Body of pancreas (tissue), 4 donors: ENCODE measurements at regions not wholly inside any gene's neighbourhood (a gene's known extent, or its start where the extent isn't known, plus 50 kb on each side); places are given as distances from the start of the nearest gene placed in this dataset.

Experiments
- ATAC-seq: fragments of 150-250 bp; one replicate; pipeline ENCODE4 v1.9.1; 2016
- DNase-seq, 4 donors: peaks; one replicate each; pipeline ENCODE4 v3.0.0-alpha.2; 2019
- H3K27ac ChIP-seq, 4 donors: fragments of 200-600 bp; sonication (generic); 1 replicate in 3 of 4; 2 replicates in 1 of 4; pipeline versions ENCODE4 v1.5.1 to v1.6.1; 2016 to 2019; ENCODE audit warnings: mild to moderate bottlenecking in 1 of 4, mixed read lengths in 1 of 4, moderate library complexity in 1 of 4
- H3K27me3 ChIP-seq, 2 donors: fragments of 200-600 bp; sonication (generic); one replicate each; pipeline ENCODE4 v1.6.0; 2016; ENCODE audit warnings: mild to moderate bottlenecking in 1 of 2
- H3K36me3 ChIP-seq, 2 donors: fragments of 200-600 bp; sonication (generic); replicated peaks in 1 of 2; 2 replicates each; pipeline ENCODE4 v1.5.1; 2016; ENCODE audit warnings: low read depth in 2 of 2; ENCODE audit not compliant: insufficient read depth in 1 of 2
- H3K4me1 ChIP-seq: fragments of 200-600 bp; sonication (generic); one replicate; pipeline ENCODE4 v1.6.0; 2016
- H3K4me3 ChIP-seq, 2 donors: fragments of 200-600 bp; sonication (generic); 1 replicate in 1 of 2; 2 replicates in 1 of 2; pipeline ENCODE4 v1.5.1; 2016 to 2019
- H3K9me3 ChIP-seq, 3 donors: fragments of 200-600 bp; sonication (generic); 1 replicate in 2 of 3; 2 replicates in 1 of 3; pipeline ENCODE4 v1.5.1; 2016
- CTCF ChIP-seq, 7 experiments: fragments of 450-650 bp in 4 of 7; fragments of 200-600 bp in 3 of 7; sonication (generic) in 3 of 7; IDR thresholded peaks; one replicate each; pipeline ENCODE4 v1.5.1; 2016 to 2019; ENCODE audit warnings: antibody characterized with exemption in 7 of 7
- POLR2A ChIP-seq, 3 donors: fragments of 450-650 bp; IDR thresholded peaks; one replicate each; pipeline ENCODE4 v1.6.1; 2016; ENCODE audit warnings: antibody characterized with exemption in 3 of 3, mild to moderate bottlenecking in 2 of 3
- WGBS, 2 donors: methylation state at CpG; one replicate each; pipeline ENCODE4 v1.1.5; 2017; 5-methylcytosine and 5-hydroxymethylcytosine counted together
- intact Hi-C: fragments of 100-400 bp; cut with DNase I; formaldehyde crosslinking; loops from one replicate; pipeline ENCODE4 v1.15.1; 2023

GRCh38 chr2:8009010-8009597 lies 672.8 kb upstream of the ID2 start:
- no peaks in the 10 kb centered on the region for H3K9me3 ChIP-seq
- intact Hi-C loops = no loop called here
- 81 to 89% methylated on average over 11 of the region's 11 CpGs for WGBS, 2 donors
- H3K27me3 ChIP-seq = no peaks in the 10 kb centered on the region
- H3K4me1 ChIP-seq = peaks cover 7% of the 10 kb centered on the region
- H3K27ac ChIP-seq = no peak overlapping the region
- TF ChIP-seq POLR2A (IDR thresholded peaks at IDR 0.05) (no peak), CTCF (IDR thresholded peaks at IDR 0.05) (no peak)
- DNase-seq (no peak), ATAC-seq (no peak)
- no peak overlapping the region for H3K4me3 ChIP-seq
- H3K36me3 ChIP-seq = no peaks in the 10 kb centered on the region

- 71 to 79% methylated on average over 7 of the region's 7 CpGs for WGBS, 2 donors
- TF ChIP-seq CTCF (IDR thresholded peaks at IDR 0.05) (no peak), POLR2A (IDR thresholded peaks at IDR 0.05) (no peak)
- no peak for DNase-seq
- ATAC-seq = no peak
- no peaks in the 10 kb centered on the region for H3K36me3 ChIP-seq
- H3K9me3 ChIP-seq = no peaks in the 10 kb centered on the region
- no peak overlapping the region for H3K4me3 ChIP-seq
- intact Hi-C loops = no loop called here
- H3K27ac ChIP-seq = no peak overlapping the region
- H3K27me3 ChIP-seq = no peaks in the 10 kb centered on the region
- no peaks in the 10 kb centered on the region for H3K4me1 ChIP-seq
Observed at GRCh38 chr2:8015848-8016600, 665.8 kb upstream of the ID2 start.

GRCh38 chr2:8016688-8017087 lies 665.2 kb upstream of the ID2 start:
- Histone ChIP-seq H3K4me3 (no peak overlapping the region), H3K36me3 (no peaks in the 10 kb centered on the region), H3K27me3 (no peaks in the 10 kb centered on the region), H3K4me1 (no peaks in the 10 kb centered on the region), H3K27ac (no peak overlapping the region), H3K9me3 (no peaks in the 10 kb centered on the region)
- DNase-seq = no peak
- 86 to 91% methylated on average over 4 of the region's 4 CpGs for WGBS, 2 donors
- ATAC-seq = no peak
- TF ChIP-seq POLR2A (IDR thresholded peaks at IDR 0.05) (no peak), CTCF (IDR thresholded peaks at IDR 0.05) (no peak)
- intact Hi-C loops = no loop called here

- intact Hi-C loops = no loop called here
- DNase-seq (no peak), ATAC-seq (no peak)
- Histone ChIP-seq H3K36me3 (no peaks in the 10 kb centered on the region), H3K4me3 (no peak overlapping the region), H3K4me1 (no peaks in the 10 kb centered on the region), H3K27me3 (no peaks in the 10 kb centered on the region), H3K27ac (no peak overlapping the region), H3K9me3 (no peaks in the 10 kb centered on the region)
- 89 to 98% methylated on average over 8 of the region's 8 CpGs for WGBS, 2 donors
- TF ChIP-seq CTCF (IDR thresholded peaks at IDR 0.05) (no peak), POLR2A (IDR thresholded peaks at IDR 0.05) (no peak)
Observed at GRCh38 chr2:8018956-8019355, 662.9 kb upstream of the ID2 start.

- Histone ChIP-seq H3K9me3 (no peaks in the 10 kb centered on the region), H3K4me3 (no peak overlapping the region), H3K36me3 (no peaks in the 10 kb centered on the region), H3K27me3 (no peaks in the 10 kb centered on the region), H3K4me1 (no peaks in the 10 kb centered on the region), H3K27ac (no peak overlapping the region)
- TF ChIP-seq POLR2A (IDR thresholded peaks at IDR 0.05) = no peak
- no peak for TF ChIP-seq CTCF (IDR thresholded peaks at IDR 0.05)
- intact Hi-C loops = no loop called here
- ATAC-seq (no peak), DNase-seq (no peak)
- 88 to 93% methylated on average over 8 of the region's 8 CpGs for WGBS, 2 donors
Observed at GRCh38 chr2:8019934-8020333, 661.9 kb upstream of the ID2 start.
